Mesenchymal stem cell (in vitro differentiated cells and primary cell): ENCODE measurements at regions not wholly inside any gene's neighbourhood (a gene's known extent, or its start where the extent isn't known, plus 50 kb on each side); places are given as distances from the start of the nearest gene placed in this dataset.

Experiments used
- DNase-seq: peaks from one replicate; pipeline ENCODE4 v3.0.0-alpha.2; 2013
- H2AFZ ChIP-seq: one replicate; pipeline ENCODE4 v1.6.1; 2013; ENCODE audit warnings: low read depth, mild to moderate bottlenecking, control low read depth, inconsistent platforms, low read length, moderate library complexity
- H2AK5ac ChIP-seq: 2 replicates; pipeline ENCODE4 v1.6.1; 2013; ENCODE audit warnings: low read length, moderate library complexity, mild to moderate bottlenecking, inconsistent platforms; ENCODE audit not compliant: severe bottlenecking
- H2BK120ac ChIP-seq: one replicate; pipeline ENCODE4 v1.6.1; 2013; ENCODE audit warnings: low read depth, mild to moderate bottlenecking, inconsistent platforms, low read length, moderate library complexity
- H2BK12ac ChIP-seq, 2 experiments: one replicate each; pipeline ENCODE4 v1.6.1; 2013; ENCODE audit warnings: inconsistent platforms in 2 of 2, low read length in 2 of 2, mild to moderate bottlenecking in 2 of 2, moderate library complexity in 2 of 2, control low read depth in 1 of 2
- H2BK15ac ChIP-seq: one replicate; pipeline ENCODE4 v1.6.1; 2013; ENCODE audit warnings: mild to moderate bottlenecking, low read depth, inconsistent platforms; ENCODE audit not compliant: poor library complexity, severe bottlenecking
- H2BK5ac ChIP-seq: 2 replicates; pipeline ENCODE4 v1.6.1; 2013; ENCODE audit warnings: low read depth, mild to moderate bottlenecking, low read length, control low read depth, inconsistent platforms; ENCODE audit not compliant: poor library complexity, severe bottlenecking
- H3K14ac ChIP-seq, 2 experiments: one replicate each; pipeline ENCODE4 v1.6.1; 2013; ENCODE audit warnings: inconsistent platforms in 2 of 2, low read length in 2 of 2, control low read depth in 1 of 2, mild to moderate bottlenecking in 1 of 2, moderate library complexity in 1 of 2
- H3K18ac ChIP-seq, 2 experiments: one replicate each; pipeline ENCODE4 v1.6.1; 2013; ENCODE audit warnings: inconsistent platforms in 2 of 2, low read length in 2 of 2, control low read depth in 1 of 2, low read depth in 1 of 2, mild to moderate bottlenecking in 1 of 2
- H3K23ac ChIP-seq, 2 experiments: one replicate each; pipeline ENCODE4 v1.6.1; 2013; ENCODE audit warnings: inconsistent platforms in 2 of 2, low read length in 2 of 2, mild to moderate bottlenecking in 2 of 2, moderate library complexity in 2 of 2, control low read depth in 1 of 2
- H3K27ac ChIP-seq: 2 replicates; pipeline ENCODE4 v1.5.1; 2013; ENCODE audit warnings: mild to moderate bottlenecking, moderate library complexity, low read length, control low read depth, inconsistent platforms; ENCODE audit not compliant: poor library complexity, severe bottlenecking
- H3K27me3 ChIP-seq, 2 experiments: 2 replicates each; pipeline versions ENCODE4 v1.6.1 to v1.7.0; 2013; ENCODE audit warnings: low read length in 2 of 2, mild to moderate bottlenecking in 2 of 2, moderate library complexity in 2 of 2, control low read depth in 1 of 2, inconsistent platforms in 1 of 2; ENCODE audit not compliant: control insufficient read depth in 1 of 2, insufficient read depth in 1 of 2
- H3K36me3 ChIP-seq, 2 experiments: 2 replicates each; pipeline versions ENCODE4 v1.6.1 to v1.7.0; 2013; ENCODE audit warnings: low read length in 2 of 2, control low read depth in 1 of 2, inconsistent platforms in 1 of 2, low read depth in 1 of 2, mild to moderate bottlenecking in 1 of 2; ENCODE audit not compliant: insufficient read depth in 2 of 2, control insufficient read depth in 1 of 2
- H3K4ac ChIP-seq, 2 experiments: one replicate each; pipeline ENCODE4 v1.6.1; 2013; ENCODE audit warnings: inconsistent platforms in 2 of 2, low read length in 2 of 2, mild to moderate bottlenecking in 2 of 2, moderate library complexity in 2 of 2, control low read depth in 1 of 2, low read depth in 1 of 2
- H3K4me1 ChIP-seq: 2 replicates; pipeline ENCODE4 v1.6.1; 2013; ENCODE audit warnings: low read depth, low read length, control low read depth; ENCODE audit not compliant: control insufficient read depth, insufficient read depth
- H3K4me2 ChIP-seq: 2 replicates; pipeline ENCODE4 v1.6.1; 2013; ENCODE audit warnings: low read length, mild to moderate bottlenecking, inconsistent platforms; ENCODE audit not compliant: poor library complexity, severe bottlenecking
- H3K4me3 ChIP-seq, 2 experiments: 2 replicates each; pipeline versions ENCODE4 v1.5.1 to v1.7.0; 2013; ENCODE audit warnings: low read length in 2 of 2, mild to moderate bottlenecking in 2 of 2, control low read depth in 1 of 2, low read depth in 1 of 2; ENCODE audit not compliant: insufficient read depth in 1 of 2
- H3K79me1 ChIP-seq: replicated peaks from 2 replicates; pipeline ENCODE4 v1.6.1; 2013; ENCODE audit warnings: mild to moderate bottlenecking, control low read depth, low read length, inconsistent platforms; ENCODE audit not compliant: poor library complexity, severe bottlenecking
- H3K9ac ChIP-seq: 2 replicates; pipeline ENCODE4 v1.7.0; 2013; ENCODE audit warnings: mild to moderate bottlenecking, low read length, moderate library complexity
- H3K9me3 ChIP-seq: 2 replicates; pipeline ENCODE4 v1.7.0; 2013; ENCODE audit warnings: mild to moderate bottlenecking, low read length; ENCODE audit not compliant: control insufficient read depth
- H4K8ac ChIP-seq: one replicate; pipeline ENCODE4 v1.6.1; 2013; ENCODE audit warnings: inconsistent platforms, mild to moderate bottlenecking, low read length, moderate library complexity
- H4K91ac ChIP-seq: one replicate; pipeline ENCODE4 v1.6.1; 2013; ENCODE audit warnings: mild to moderate bottlenecking, low read length, inconsistent platforms
- WGBS: methylation state at CpG from one replicate; pipeline ENCODE4 v1.1.7; 2013; ENCODE audit warnings: mixed read lengths; 5-methylcytosine and 5-hydroxymethylcytosine counted together

GRCh38 chr12:65561798-65562382 lies 262.4 kb upstream of the HMGA2 start:
- Histone ChIP-seq H3K4me2 (no peak overlapping the region), H3K4me1 (no peaks in the 10 kb centered on the region), H3K79me1 (peaks cover 1% of the 10 kb centered on the region), H3K27me3 (no peaks in the 10 kb centered on the region), H2AK5ac (peak overlapping the region; percentile 31), H3K23ac (no peak overlapping the region), H2AFZ (no peak overlapping the region), H2BK12ac (peak overlapping the region; percentile 80 to 89), H2BK15ac (no peak overlapping the region), H3K18ac (peak overlapping the region; percentile 34 to 52), H2BK120ac (peak overlapping the region; percentile 75), H3K36me3 (no peaks in the 10 kb centered on the region), H4K91ac (no peak overlapping the region), H3K9ac (no peak overlapping the region), H2BK5ac (no peak overlapping the region), H3K4ac (peak overlapping the region in 1 of 2 experiments; percentile 40), H4K8ac (peak overlapping the region; percentile 5), H3K14ac (no peak overlapping the region), H3K9me3 (no peaks in the 10 kb centered on the region), H3K27ac (no peak overlapping the region), H3K4me3 (no peak overlapping the region)
- 56% methylated on average over 8 of the region's 8 CpGs for WGBS
- no peak for DNase-seq

DNA sequence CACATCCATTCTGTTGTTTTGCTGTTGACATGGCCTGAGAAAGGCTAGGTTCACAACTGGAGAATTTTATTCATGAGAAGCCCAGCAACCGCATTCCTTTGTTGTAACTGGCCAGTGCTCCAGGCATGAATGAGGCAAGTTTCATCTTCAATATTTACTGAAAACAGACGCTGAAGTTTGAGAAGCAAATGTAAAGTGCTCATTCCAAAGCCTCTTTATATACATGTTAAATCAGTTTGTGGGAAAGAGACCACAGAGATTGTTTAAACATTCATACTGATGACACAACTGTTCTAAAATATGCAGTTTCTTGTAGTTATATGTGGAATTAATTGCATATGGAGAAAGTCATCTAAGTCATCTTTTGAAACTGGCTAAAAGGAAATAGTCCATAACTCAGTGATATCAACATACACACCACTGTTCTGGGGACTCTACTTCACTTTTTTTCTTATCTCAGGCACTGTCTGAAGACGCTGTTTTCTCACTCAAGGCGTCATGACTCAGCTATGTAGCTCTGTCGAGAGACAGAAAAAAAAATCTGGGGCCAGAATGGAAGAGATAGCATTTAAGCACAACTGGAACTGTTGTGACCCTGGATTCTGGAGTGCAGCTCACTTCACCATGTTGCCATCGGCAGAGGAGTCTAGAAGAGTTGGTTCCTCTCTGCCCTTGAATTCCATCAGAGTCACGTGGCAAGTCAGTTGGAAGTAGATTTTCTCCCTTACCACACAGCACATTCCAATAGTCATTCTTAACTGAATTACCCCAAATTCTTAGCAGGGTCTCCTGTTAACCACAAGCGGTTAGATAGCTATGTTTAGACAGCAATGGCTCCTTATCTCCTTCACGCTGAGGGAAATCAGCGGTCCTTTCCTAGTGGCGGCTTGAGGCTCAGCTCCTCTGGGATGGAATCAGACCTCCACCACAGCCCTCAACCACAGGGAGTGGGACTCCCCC lies 258.4 kb upstream of the HMGA2 start:
- peak overlapping the region; percentile 46 to 52 for H2BK12ac ChIP-seq
- H2AFZ ChIP-seq, result no peak overlapping the region
- peak overlapping the region in 1 of 2 experiments; percentile 79 for H3K4ac ChIP-seq
- H4K91ac ChIP-seq, result peak overlapping the region; percentile 93
- peak overlapping the region; percentile 62 for H2AK5ac ChIP-seq
- no peak overlapping the region for H3K23ac ChIP-seq
- H3K18ac ChIP-seq, result peak overlapping the region; percentile 16 to 47
- peak; percentile 98 for DNase-seq
- peak overlapping the region; percentile 98 for H3K27ac ChIP-seq
- peak overlapping the region in 1 of 2 experiments; percentile 22 for H3K4me3 ChIP-seq
- no peak overlapping the region for H2BK15ac ChIP-seq
- H3K27me3 ChIP-seq, result no peaks in the 10 kb centered on the region
- H3K9ac ChIP-seq, result peak overlapping the region; percentile 72
- peak overlapping the region; percentile 87 for H2BK5ac ChIP-seq
- under 1% methylated on average over 10 of the region's 11 CpGs for WGBS
- H4K8ac ChIP-seq, result peak overlapping the region; percentile 89
- no peaks in the 10 kb centered on the region for H3K9me3 ChIP-seq
- H2BK120ac ChIP-seq, result peak overlapping the region; percentile 50
- H3K4me1 ChIP-seq, result peaks cover 1% of the 10 kb centered on the region
- no peak overlapping the region for H3K14ac ChIP-seq
- peaks cover 1% of the 10 kb centered on the region for H3K79me1 ChIP-seq
- H3K4me2 ChIP-seq, result peak overlapping the region; percentile 27
- no peaks in the 10 kb centered on the region for H3K36me3 ChIP-seq

DNA sequence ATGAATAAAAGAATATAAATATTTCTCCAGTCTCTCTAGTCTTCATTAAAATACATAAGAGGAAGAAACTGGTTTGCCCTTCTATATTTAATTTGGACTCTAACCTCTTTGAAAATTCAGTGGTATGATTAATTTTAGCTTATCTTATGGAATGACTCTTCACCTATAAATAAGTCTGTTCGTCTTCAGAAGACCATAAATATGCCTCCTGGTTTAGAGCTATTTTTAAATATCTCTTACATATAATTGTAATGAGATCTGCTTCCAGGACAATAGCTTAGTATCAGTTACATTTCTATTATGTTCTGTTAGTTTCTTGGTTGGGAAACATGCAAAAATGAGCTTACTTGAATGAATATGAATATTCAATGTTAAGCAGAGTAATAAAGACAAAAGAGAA lies 257.5 kb upstream of the HMGA2 start:
- H3K18ac ChIP-seq, result no peak overlapping the region
- no peak overlapping the region for H2AK5ac ChIP-seq
- no peak overlapping the region for H4K91ac ChIP-seq
- no peaks in the 10 kb centered on the region for H3K9me3 ChIP-seq
- H4K8ac ChIP-seq, result no peak overlapping the region
- no peak overlapping the region for H3K23ac ChIP-seq
- H2BK12ac ChIP-seq, result no peak overlapping the region
- peak overlapping the region; percentile 72 for H3K9ac ChIP-seq
- H3K4me2 ChIP-seq, result no peak overlapping the region
- H3K4me3 ChIP-seq, result no peak overlapping the region
- H3K4ac ChIP-seq, result no peak overlapping the region
- no peak overlapping the region for H2AFZ ChIP-seq
- WGBS, result no CpG with 5 or more reads among the region's 1 CpG
- no peaks in the 10 kb centered on the region for H3K36me3 ChIP-seq
- peaks cover 1% of the 10 kb centered on the region for H3K79me1 ChIP-seq
- H3K4me1 ChIP-seq, result peaks cover 1% of the 10 kb centered on the region
- DNase-seq, result peak; percentile 37
- no peak overlapping the region for H3K14ac ChIP-seq
- no peak overlapping the region for H2BK5ac ChIP-seq
- H3K27ac ChIP-seq, result peak overlapping the region; percentile 98
- H2BK120ac ChIP-seq, result no peak overlapping the region
- no peak overlapping the region for H2BK15ac ChIP-seq
- H3K27me3 ChIP-seq, result no peaks in the 10 kb centered on the region

- Histone ChIP-seq H2AK5ac (peak overlapping the region; percentile 49), H3K9me3 (no peaks in the 10 kb centered on the region), H3K14ac (no peak overlapping the region), H3K9ac (no peak overlapping the region), H2BK120ac (no peak overlapping the region), H3K27ac (no peak overlapping the region), H3K36me3 (no peaks in the 10 kb centered on the region), H2AFZ (no peak overlapping the region), H3K4me3 (no peak overlapping the region), H4K91ac (no peak overlapping the region), H3K18ac (peak overlapping the region; percentile 25 to 86), H3K4ac (no peak overlapping the region), H2BK15ac (no peak overlapping the region), H3K4me2 (no peak overlapping the region), H3K4me1 (peaks cover 1% of the 10 kb centered on the region), H2BK12ac (no peak overlapping the region), H2BK5ac (no peak overlapping the region), H4K8ac (no peak overlapping the region), H3K79me1 (peaks cover under 1% of the 10 kb centered on the region), H3K27me3 (no peaks in the 10 kb centered on the region), H3K23ac (no peak overlapping the region)
- 56% methylated on average over 3 of the region's 3 CpGs for WGBS
- no peak for DNase-seq
Observed at GRCh38 chr12:65567820-65568219, 256.5 kb upstream of the HMGA2 start.
